Nucleus accumbens (tissue), 56 donors: ENCODE measurements at regions not wholly inside any gene's neighbourhood (a gene's known extent, or its start where the extent isn't known, plus 50 kb on each side); places are given as distances from the start of the nearest gene placed in this dataset.

Experiments
- DNase-seq, 56 donors: peaks; one replicate each; lab custom pipeline; 2025; lab: John Stamatoyannopoulos, UW

GRCh38 chr16:86325360-86325759 is 185.0 kb upstream of the FOXF1 start:
- no peak for DNase-seq

DNA sequence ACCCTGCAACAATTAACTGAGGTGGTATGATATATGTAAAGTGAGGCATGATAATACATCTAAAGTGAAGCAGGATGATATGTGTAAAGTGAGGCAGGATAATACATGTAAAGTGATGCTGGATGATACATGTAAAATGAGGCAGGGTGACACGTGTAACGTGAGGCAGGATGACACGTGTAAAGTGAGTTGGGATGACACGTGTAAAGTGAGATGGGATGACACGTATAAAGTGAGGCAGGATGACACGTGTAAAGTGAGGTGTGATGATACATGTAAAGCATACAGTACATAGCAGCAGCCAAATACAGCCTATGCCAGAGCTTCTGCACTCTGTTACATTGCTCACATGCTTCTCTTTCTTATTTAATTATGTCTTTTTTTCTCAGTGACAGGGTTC is 184.4 kb upstream of the FOXF1 start:
- no peak for DNase-seq

GRCh38 chr16:86327321-86327720 is 183.0 kb upstream of the FOXF1 start:
- DNase-seq = no peak

GRCh38 chr16:86330906-86331305 is 179.4 kb upstream of the FOXF1 start:
- DNase-seq = no peak

- no peak for DNase-seq
Observed at GRCh38 chr16:86334079-86334635, 176.2 kb upstream of the FOXF1 start.

DNA sequence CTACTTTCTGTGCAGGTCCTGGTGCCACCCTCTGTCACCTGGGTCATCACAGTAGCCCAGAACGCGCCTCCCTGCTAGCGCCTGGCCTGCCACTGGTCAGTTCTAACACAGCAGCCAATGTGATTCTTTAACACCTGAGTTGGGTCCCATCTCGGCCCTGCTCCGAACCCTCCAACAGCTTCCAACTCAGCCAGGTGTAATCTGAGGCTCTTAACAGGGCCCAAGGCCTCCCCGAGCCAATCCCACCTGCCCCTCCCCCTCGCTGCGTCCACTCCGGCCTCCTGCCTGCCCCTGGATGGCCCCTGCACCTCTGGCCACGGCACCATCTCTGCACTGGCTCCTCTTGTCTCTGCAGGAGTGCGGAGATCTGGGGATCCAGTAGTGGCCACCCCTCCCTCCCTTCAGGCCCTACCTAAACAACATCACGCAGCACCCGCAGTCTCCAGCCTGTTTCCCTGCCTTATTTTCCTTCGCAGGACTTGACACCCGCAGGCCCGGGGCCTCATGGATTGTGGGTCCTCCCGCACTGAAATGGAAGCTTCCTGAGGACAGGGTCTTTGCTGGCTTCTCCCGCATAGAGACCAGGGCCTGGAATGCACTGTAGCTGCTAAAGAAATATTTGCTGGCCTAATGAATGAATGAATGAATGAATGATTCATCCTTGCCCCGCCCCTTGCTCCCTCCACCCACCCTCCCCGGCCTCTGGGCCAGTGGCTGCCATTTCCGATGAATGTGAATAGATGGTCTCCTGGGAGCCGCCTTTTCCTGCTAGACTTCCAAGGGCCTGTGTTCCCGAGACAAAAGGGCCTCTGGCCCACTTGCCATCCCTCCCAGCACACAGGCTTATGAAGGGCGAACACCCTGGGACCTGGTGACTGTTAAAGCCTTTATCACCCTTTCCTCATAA is 174.8 kb upstream of the FOXF1 start:
- no peak for DNase-seq

- no peak for DNase-seq
Observed at GRCh38 chr16:86337138-86337537, 173.2 kb upstream of the FOXF1 start.

DNA sequence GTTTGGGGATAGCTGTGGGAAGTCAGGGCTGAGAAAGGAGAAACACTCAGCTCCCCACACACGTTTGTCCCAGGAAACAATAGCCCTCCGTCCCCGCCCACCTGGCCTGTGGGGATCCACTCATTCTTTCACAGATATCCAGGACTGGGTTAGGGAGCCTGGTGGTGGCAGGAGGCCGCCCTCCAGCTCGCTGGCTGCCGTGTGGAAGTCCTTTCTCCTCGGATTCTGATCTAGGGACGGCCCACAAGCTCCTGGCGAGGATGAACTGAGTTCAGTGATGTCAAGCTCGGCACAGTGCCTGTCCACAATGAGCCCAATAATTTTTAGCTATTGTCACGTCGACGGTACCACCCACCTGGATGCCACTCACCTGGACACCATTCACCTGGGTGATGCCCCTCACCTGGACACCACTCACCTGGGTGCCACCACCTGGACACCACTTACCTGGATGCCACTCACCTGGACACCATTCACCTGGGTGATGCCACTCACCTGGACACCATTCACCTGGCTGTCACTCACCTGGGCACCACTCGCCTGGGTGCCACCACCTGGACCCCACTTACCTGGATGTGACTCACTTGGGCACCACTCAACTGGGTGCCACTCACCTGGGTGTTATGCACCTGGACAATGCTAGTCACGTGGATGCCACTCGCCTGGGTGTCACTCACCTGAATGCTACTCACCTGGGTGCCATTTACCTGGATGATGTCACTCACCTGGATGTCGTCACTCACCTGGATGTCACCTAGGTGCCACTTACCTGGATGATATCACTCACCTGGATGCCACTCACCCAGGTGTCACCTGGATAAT is 172.5 kb upstream of the FOXF1 start:
- DNase-seq = no peak

DNA sequence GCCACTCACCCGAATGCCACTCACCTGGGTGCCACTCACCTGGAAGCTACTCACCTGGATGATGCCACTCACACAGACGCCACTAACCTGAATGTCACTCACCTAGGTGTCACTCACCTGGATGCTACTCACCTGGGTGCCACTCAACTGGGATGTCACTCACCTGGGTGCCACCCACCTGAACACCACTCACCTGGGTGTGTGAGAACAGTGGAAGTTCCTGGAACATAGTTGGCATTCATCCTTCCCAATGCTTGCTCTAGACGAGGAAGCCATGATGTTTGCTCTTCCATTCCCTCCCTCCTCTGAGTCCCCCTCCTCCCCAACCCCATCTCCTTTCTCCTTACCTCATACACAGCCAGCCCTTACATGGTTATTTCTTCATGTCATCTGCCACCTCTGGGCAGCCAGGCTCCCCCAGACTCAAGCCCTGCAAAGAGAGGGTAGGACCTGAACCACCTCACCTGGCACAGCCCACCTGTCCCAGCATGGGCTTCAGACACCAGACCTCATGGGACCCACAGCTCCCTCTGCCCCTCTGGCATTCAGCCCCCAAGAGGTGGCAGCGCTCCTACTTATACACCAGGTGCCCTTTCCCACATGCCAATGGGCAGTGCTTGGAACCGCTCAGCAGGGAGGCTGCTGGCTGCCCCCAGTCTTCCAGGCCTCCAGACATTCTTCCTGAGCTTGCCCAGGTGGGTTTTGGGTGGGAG is 171.8 kb upstream of the FOXF1 start:
- DNase-seq = no peak

DNA sequence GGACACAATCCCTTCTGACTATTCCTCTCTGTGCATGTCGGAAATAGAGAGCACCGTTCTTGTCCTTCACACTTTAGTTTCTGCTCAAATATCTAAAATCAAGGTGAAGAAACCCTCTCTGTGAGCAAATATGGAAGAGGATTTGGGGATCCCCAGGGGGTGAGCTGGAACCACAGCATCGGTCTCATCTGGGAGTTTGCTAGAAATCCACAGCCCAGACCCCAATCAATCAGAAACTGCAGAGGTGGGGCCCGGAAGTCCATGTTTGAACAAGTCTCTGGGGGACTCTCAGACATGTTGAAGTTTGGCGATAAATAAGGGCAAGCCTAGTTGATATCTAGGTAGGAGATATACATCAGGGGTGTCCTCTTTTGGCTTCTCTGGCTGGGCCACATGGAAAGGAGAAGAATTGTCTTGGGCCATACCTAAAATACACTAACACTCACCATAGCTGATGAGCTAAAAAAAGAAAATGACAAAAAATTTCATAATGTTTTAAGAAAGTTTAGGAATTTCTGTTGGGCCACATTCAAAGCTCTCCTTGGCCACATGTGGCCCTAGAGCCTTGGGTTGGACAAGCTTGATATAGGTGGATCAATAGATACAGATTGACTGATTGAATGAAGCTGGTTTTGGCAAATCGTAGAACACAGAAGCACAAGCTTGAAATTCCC is 168.0 kb upstream of the FOXF1 start:
- DNase-seq = no peak

- DNase-seq = peak in 2 of 56 donors; percentile 11 to 16
Observed at GRCh38 chr16:86343027-86343795, 167.1 kb upstream of the FOXF1 start.

- DNase-seq = no peak
Observed at GRCh38 chr16:86343796-86344585, 166.3 kb upstream of the FOXF1 start.

DNA sequence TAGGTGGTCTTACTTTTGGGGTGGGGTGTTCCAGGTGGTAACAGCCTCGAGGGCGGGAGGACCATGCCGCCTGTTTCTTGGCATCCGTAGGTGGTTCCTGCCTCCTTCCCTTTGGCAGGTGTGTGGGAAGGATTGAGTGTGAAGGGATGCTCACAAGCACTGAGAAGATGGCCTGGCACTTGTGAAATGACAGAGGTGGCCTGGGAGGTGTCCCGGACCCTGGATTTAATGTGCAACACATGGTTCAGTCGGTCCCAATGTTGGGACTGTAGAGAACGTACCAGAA is 165.8 kb upstream of the FOXF1 start:
- DNase-seq = no peak

- peak in 1 of 56 donors; percentile 16 for DNase-seq
Observed at GRCh38 chr16:86344881-86345280, 165.4 kb upstream of the FOXF1 start.

DNA sequence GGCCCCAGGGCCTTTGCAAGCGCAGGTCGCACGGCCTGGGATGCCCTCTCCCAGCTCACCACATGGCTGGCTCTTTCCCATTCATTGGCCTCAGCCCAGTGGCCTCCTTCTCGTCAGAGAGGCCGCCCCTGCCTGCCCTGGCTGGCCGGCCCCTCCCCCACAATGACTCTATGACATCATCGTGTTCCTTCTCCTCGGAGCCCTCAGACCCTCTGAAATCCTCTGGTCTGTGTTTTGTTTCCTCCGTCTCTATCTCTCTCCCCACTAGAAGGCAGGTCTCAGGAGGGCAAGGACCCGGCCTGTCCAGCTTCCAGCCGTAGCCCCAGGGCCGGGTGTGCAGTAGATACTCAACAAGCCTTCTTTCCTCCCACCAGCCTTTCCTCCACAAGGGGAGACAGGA is 164.8 kb upstream of the FOXF1 start:
- DNase-seq = no peak

DNA sequence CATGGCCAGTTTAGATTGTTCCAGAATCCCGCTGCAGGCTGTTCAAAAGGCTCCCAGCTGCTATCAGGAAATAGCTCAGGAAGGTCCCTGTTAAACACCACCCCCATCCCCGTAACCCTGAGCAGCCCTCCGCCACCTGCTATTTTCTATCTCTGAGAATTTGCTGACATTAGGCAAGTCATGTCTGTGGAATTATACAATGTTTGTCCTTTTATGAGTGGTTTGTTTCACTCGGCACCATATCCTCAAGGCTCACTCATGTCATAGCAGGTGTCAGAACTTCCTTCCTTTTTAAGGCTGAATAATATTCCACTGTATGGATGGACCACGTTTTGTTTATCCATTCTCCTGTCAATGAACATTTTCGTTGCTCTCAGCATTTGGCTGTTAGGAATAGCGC is 164.3 kb upstream of the FOXF1 start:
- no peak for DNase-seq

DNA sequence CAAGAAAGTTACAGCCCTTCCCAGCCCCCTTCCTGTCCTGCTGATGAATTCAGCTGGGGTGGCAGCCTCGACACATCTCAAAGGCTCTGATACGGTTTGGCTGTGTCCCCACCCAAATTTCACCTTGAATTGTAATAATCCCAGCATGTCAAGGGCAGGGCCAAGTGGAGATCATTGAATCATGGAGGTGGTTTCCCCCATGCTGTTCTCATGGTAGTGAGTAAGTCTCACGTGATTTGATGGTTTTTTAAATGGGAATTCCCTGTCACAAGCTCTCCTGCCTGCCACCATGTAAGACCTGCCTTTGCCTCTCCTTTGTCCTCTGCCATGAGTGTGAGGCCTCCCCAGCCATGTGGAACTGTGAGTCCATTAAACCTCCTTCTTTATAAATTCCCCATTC is 163.2 kb upstream of the FOXF1 start:
- no peak for DNase-seq

GRCh38 chr16:86347916-86348555 is 162.3 kb upstream of the FOXF1 start:
- no peak for DNase-seq
